HG03159 (cell line): ENCODE measurements at regions not wholly inside any gene's neighbourhood (a gene's known extent, or its start where the extent isn't known, plus 50 kb on each side); places are given as distances from the start of the nearest gene placed in this dataset.
"Not testable (repeated sequence)": the region's sequence is repeated elsewhere in the genome, so short reads cannot be mapped to it uniquely, and the experiment has no call there.

Experiments used
- ATAC-seq: cut with Tn5 transposase; IDR thresholded peaks from one replicate; pipeline ENCODE4 v1.9.1; 2021; ENCODE audit warnings: mild to moderate bottlenecking, moderate library complexity; ENCODE audit not compliant: unreplicated experiment

DNA sequence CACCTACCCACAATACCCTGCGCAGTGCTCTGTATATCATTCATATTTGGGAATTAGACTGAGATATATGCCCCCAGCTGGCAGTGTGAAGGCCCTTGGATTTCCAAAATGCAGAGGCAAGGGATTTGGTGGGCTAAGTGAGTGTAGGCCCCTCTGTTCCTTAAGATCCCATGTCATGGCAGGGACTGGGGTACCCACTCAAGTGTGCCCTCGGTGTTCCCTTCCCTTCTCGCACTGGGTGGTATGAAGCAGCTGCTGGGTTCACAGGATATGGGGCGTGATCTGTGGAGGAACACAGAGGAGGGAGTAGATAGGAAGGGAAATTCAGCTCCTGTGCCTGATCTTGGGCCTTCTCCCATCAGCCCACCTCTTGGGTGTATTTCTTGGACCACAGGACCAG is 63.1 kb upstream of the VASH1 start:
- ATAC-seq: no peak

DNA sequence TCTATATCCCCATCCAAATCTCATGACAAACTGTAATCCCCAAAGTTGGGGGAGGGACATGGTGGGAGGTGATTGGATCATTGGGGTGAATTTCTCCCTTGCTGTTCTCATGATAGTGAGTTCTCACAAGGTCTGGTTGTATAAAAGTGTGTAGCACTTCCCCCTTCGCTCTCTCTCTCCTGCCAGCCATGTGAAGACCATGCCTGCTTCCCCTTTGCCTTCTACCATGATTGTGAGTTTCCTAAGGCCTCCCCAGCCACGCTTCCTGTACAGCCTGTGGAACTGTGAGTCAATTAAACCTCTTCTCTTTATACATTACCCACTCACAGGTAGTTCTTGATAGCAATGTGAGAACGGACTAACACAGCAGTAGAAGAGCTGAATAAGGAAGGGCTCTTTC is 62.6 kb upstream of the VASH1 start:
- no peak for ATAC-seq

DNA sequence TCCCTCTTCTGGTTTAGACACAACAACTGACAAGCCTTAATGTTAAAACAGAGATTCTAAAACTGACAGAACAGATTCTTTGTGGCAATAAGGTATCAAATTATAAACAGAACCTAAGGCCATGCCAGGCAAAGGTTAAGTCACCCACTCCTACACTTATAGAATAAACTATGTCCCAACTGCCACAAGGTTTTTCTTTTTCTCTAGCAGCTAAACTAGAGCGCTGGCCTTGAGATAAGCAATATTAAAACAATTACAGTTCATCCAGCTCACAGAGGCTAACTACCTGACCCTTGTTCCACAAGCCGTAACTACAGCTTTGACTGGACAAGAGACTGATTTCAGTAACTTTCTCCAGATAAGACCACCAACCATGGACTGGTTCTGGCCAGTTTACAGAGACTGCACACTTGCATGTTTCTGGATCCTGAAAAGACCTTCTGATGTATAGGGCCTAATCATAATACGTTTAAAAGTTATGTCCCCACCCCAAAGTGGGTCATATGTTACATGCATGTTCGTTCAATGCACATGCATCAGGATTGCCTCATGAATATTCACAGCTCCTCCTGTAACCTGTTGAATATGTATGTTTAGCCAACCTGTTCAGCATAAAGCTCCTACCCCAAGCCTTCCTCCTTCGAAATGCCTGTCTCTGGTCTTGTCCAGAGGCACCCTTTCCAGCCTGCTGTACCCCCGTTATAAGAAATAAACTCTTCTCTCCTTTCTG is 61.9 kb upstream of the VASH1 start:
- ATAC-seq: no peak

DNA sequence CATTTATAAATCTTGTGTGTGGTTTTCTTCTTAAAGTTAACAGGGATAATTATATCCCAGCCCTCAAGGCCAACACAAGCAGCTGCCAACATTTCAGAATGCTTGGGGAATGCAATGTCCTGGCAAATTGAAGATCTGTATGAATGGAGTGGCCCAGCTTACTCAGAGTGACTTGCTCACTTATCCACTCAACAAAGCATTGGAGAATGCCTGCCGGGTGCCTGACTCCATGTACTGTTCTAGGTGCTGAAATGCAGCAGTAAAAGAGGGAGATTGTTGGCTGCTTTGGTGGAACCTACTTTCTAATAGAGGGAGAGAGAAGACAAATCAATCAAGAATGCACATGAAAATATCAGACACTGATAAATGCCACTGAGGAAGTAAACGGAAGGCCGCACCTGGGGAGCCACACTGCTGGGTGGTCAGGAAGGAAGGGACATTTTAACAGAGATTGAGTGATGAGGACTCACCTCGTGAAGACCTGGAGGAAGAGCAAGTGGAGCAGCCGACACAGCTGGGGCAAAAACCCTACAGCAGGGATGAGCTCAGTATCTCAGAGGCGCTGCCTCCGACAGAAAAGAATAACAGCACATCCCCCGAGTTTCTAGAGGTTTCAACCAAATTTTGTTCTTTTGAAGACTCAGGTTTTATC is 61.2 kb upstream of the VASH1 start:
- no peak for ATAC-seq

DNA sequence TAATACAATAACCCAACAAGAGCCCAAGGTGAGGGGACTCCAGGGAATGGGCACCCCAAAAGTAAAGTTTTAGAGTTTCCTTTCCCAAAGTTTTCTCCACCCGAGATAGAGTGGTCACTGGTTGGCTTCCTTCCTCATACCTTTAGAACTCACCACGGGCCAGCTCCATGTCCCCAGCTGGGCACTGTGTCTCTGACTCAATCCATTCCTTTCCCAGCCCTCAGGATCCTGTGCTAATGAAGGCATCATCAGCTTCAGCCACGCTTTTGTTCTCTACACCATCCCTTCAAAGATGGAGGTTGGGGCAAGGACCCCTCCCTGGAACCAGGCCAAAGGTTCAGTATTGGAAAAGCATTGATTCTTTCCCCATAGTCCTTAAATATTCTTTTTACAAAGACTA is 59.8 kb upstream of the VASH1 start:
- ATAC-seq: no peak

DNA sequence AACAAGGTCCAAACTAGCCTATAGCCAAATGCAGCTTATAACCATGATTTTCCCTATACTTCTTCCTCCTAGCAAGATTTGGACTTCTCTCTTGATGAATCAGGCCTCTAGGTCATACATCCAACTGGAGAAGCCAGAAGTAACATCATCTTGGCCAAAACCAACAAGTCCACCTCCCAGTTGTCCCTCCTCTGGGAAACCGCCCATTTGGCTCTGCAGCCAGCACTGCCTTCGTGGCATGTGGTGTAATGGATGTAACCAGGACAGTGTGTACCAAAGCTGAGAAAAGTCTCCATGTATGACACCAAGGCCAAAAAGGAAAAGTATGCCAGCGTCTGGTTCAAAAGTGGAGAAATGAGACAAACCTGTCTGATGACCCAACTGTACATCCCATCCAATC is 59.3 kb upstream of the VASH1 start:
- no peak for ATAC-seq

DNA sequence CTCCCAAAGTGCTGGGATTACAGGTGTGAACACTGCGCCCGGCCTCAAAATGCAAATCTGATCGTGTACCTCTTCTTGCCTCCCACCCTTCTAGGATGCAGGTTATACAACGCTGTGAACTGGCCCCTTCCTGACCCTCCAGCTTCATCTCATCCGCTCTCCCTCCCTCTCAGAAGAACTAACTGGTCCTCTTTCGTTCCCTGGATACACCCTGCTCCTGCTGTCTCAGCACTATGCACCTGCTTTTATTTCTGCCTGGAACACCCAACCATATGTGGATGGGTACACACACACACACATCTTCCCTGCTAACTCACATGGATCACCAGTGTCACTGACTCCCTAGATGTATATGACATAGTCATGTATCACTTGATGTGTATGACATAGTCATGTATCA is 56.1 kb upstream of the VASH1 start:
- no peak for ATAC-seq

DNA sequence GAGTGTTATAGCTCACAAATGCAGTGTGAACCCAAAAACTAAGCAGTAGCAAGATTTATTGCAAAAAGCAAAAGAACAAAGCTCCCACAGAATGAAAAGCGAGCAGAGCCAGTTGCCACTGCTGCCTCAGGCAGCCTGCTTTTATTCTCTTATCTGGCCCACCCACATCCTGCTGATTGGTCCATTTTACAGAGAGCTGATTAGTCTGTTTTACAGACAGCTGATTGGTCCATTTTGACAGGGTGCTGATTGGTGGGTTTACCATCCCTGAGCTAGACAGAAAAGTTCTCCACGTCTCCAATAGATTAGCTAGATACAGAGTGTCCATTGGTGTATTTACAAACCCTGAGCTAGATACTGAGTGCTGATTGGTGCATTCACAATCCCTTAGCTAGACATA is 55.1 kb upstream of the VASH1 start:
- ATAC-seq: not testable (repeated sequence)

DNA sequence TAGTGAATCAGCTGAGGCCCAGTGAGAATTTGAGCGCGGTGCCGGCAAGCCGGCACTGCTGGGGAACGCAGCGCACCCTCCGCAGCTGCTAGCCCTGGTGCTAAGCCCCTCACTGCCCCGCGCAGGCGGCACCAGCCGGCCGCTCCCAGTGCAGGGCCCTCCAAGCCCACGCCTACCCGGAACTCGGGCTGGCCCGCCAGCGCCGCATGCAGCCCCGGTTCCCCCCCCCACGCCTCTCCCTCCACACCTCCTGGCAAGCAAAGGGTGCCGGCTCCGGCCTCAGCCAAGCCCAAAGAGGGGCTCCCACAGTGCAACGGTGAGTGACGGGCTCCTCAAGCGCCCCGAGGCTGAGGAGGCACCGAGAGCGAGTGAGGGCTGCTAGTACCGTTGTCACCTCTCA is 54.5 kb upstream of the VASH1 start:
- no peak for ATAC-seq

DNA sequence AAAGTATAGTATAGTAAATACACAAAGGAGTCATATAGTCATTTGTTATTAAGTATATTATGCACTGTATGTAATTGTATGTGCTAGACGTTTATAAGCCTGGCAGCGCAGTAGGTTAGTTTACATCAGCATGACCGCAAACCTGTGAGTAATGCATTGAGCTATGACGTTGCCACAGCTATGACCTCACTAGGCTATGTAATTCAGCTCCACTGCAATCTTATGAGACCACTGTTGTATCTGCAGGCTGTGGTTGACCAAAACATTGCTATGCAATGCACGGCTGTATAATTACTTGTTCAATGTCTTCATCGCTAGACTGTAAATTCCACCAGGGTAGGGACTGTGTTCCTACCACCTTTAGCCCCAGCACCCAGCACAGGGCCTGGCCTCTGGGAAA is 53.2 kb upstream of the VASH1 start:
- ATAC-seq: no peak

DNA sequence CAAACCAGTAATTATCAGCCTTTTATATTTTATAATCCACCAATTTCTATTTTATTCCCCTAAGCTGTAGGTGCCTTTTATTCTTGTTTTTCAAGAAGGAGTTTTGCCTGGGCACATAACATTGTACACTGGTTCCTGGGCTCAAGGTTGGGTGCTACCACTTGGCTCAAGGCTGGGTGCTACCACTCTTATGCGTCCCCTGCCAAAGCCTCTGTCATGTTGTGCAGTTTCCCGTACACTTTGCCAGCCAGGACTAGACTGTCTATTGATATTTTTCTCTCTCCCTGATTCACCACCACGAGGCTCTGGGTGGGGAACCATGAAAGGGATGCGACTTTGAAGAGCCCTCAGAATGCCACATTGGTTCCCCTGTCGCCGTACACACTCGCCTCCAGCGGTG is 52.5 kb upstream of the VASH1 start:
- no peak for ATAC-seq

DNA sequence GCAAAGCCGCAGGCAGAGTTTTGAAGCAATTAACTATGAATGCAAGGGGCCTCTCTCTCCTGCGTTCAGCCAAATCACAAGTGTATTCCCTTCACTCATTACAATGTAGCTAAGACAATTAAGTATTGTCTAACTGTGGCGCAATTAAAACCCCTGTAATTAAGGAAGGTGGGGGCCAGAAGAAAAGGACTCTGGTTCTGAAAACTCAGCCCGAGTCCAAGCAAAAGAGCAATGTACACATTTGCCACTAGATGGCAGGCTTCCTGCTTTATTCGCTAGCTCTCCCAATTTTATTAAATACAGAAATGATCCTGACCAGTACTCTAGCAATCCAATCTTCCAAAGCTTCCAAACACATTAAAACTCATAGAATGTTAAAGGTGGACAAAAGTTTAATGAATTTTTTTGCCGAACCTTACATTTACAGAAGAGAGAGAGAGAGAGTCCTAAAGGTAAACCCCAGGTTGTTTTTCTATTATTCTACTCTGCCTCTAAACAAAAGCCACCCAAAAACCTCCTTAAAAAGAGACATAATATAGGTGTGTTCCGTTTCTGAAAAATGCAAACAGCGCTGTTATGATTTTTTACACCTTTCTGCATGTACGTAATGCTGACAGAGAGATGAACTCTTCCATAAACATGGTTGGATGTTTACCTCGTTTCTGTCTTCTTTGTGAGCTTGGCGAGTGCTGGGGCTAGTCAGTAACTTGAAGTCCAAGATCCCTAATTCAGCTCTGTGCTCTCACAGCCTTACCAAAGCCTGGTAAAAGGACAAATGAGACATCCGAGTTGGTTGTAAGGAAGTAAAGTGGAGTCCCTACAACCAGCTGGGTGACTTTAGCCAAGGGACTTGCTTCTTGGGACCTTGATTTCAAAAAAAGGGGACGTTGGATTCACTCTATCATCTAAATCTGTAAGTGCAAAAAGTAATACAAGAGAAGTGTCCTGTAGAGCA is 50.9 kb upstream of the VASH1 start:
- ATAC-seq: no peak
